IMR-90 (cell line): ENCODE measurements at regions not wholly inside any gene's neighbourhood (a gene's known extent, or its start where the extent isn't known, plus 50 kb on each side); places are given as distances from the start of the nearest gene placed in this dataset.

Experiments
- ATAC-seq: fragments of 200-7000 bp; cut with Tn5 transposase; 2 replicates; pipeline ENCODE4 v1.9.1; 2020; ENCODE audit warnings: low read depth, mild to moderate bottlenecking, moderate library complexity
- BruUV-seq: library from RNA; stranded (reverse); fragments of 400-500 nt; replicated peaks from 2 replicates; lab custom pipeline; 2021; lab: Mats Ljungman, UMichigan
- CTCF ChIA-PET: fragments of 300-600 bp; formaldehyde crosslinking; extraction: SDS; loops from one replicate; lab custom pipeline; 2021; ENCODE audit warnings: antibody characterized with exemption; lab: Yijun Ruan, JAX
- POLR2A ChIA-PET: fragments of 300-600 bp; sonication (Branson Sonifier 250); formaldehyde crosslinking; loops from one replicate; lab custom pipeline; 2022; ENCODE audit warnings: antibody characterized with exemption; ENCODE audit not compliant: unreplicated experiment; lab: Charles Lee
- DNase-seq: peaks from one replicate; pipeline ENCODE4 v3.0.0; 2013
- H2AFZ ChIP-seq: replicated peaks from 2 replicates; pipeline ENCODE3; 2013; ENCODE audit warnings: low read length, mild to moderate bottlenecking; ENCODE audit not compliant: poor library complexity
- H2AK5ac ChIP-seq: 2 replicates; pipeline ENCODE4 v1.6.1; 2013; ENCODE audit warnings: low read depth, low read length, inconsistent platforms
- H2AK9ac ChIP-seq: replicated peaks from 2 replicates; pipeline ENCODE3; 2013; ENCODE audit warnings: mild to moderate bottlenecking, low read depth, low read length, moderate library complexity; ENCODE audit not compliant: poor library complexity
- H2BK120ac ChIP-seq: 2 replicates; pipeline ENCODE4 v1.6.1; 2013; ENCODE audit warnings: low read depth, low read length, inconsistent platforms
- H2BK15ac ChIP-seq: 3 replicates; pipeline ENCODE4 v1.6.1; 2013; ENCODE audit warnings: low read depth, low read length, inconsistent platforms
- H2BK20ac ChIP-seq: 2 replicates; pipeline ENCODE4 v1.6.1; 2013; ENCODE audit warnings: low read depth, mild to moderate bottlenecking, inconsistent platforms, low read length, moderate library complexity
- H2BK5ac ChIP-seq: 2 replicates; pipeline ENCODE4 v1.6.1; 2013; ENCODE audit warnings: mild to moderate bottlenecking, low read depth, low read length, inconsistent platforms; ENCODE audit not compliant: poor library complexity, severe bottlenecking
- H3K14ac ChIP-seq: replicated peaks from 2 replicates; pipeline ENCODE4 v1.6.1; 2013; ENCODE audit warnings: low read depth, low read length, inconsistent platforms
- H3K18ac ChIP-seq: 2 replicates; pipeline ENCODE4 v1.6.1; 2013; ENCODE audit warnings: low read depth, low read length, control low read depth
- H3K23ac ChIP-seq: 2 replicates; pipeline ENCODE4 v1.6.1; 2013; ENCODE audit warnings: low read depth, low read length, inconsistent platforms
- H3K27ac ChIP-seq: 2 replicates; pipeline ENCODE4 v1.5.1; 2013; ENCODE audit warnings: mild to moderate bottlenecking, control low read depth, low read length; ENCODE audit not compliant: insufficient read depth
- H3K27me3 ChIP-seq: 2 replicates; pipeline ENCODE4 v1.6.1; 2013; ENCODE audit warnings: low read length; ENCODE audit not compliant: control insufficient read depth, insufficient read depth
- H3K36me3 ChIP-seq: 2 replicates; pipeline ENCODE4 v1.6.1; 2013; ENCODE audit warnings: low read length, mixed read lengths; ENCODE audit not compliant: control insufficient read depth, insufficient read depth
- H3K4ac ChIP-seq: 2 replicates; pipeline ENCODE4 v1.6.1; 2013; ENCODE audit warnings: low read depth, low read length, inconsistent platforms
- H3K4me1 ChIP-seq: 2 replicates; pipeline ENCODE4 v1.6.1; 2013; ENCODE audit warnings: low read length, mixed read lengths; ENCODE audit not compliant: control insufficient read depth, insufficient read depth
- H3K4me2 ChIP-seq: 2 replicates; pipeline ENCODE4 v1.6.1; 2013; ENCODE audit warnings: low read depth, mild to moderate bottlenecking, control low read depth, low read length, moderate library complexity
- H3K4me3 ChIP-seq: 2 replicates; pipeline ENCODE4 v1.5.1; 2013; ENCODE audit warnings: low read depth, mild to moderate bottlenecking, control low read depth, low read length, moderate library complexity; ENCODE audit not compliant: insufficient read depth
- H3K56ac ChIP-seq: 2 replicates; pipeline ENCODE4 v1.6.1; 2013; ENCODE audit warnings: low read length, inconsistent platforms; ENCODE audit not compliant: insufficient read depth; ENCODE audit errors: extremely low read depth
- H3K79me1 ChIP-seq, 2 experiments: 2 replicates each; pipeline ENCODE4 v1.6.1; 2013; ENCODE audit warnings: low read length in 2 of 2, inconsistent platforms in 1 of 2, low read depth in 1 of 2
- H3K9ac ChIP-seq: 2 replicates; pipeline ENCODE4 v1.6.1; 2013; ENCODE audit warnings: low read depth, low read length, control low read depth
- H3K9me1 ChIP-seq: 2 replicates; pipeline ENCODE4 v1.6.1; 2013; ENCODE audit warnings: low read length, inconsistent platforms; ENCODE audit not compliant: insufficient read depth
- H3K9me3 ChIP-seq: 2 replicates; pipeline ENCODE4 v1.6.1; 2013; ENCODE audit warnings: low read length; ENCODE audit not compliant: control insufficient read depth, insufficient read depth
- H4K20me1 ChIP-seq: 2 replicates; pipeline ENCODE4 v1.6.1; 2013; ENCODE audit warnings: low read length, inconsistent platforms; ENCODE audit not compliant: insufficient read depth
- H4K5ac ChIP-seq: 2 replicates; pipeline ENCODE4 v1.6.1; 2013; ENCODE audit warnings: mild to moderate bottlenecking, low read depth, low read length, control low read depth
- H4K8ac ChIP-seq, 2 experiments: 2 replicates each; pipeline ENCODE4 v1.6.1; 2013; ENCODE audit warnings: low read depth in 2 of 2, low read length in 2 of 2, control low read depth in 1 of 2, inconsistent platforms in 1 of 2
- H4K91ac ChIP-seq: 2 replicates; pipeline ENCODE4 v1.6.1; 2013; ENCODE audit warnings: low read depth, low read length, inconsistent platforms; ENCODE audit not compliant: insufficient read depth
- BHLHE40 ChIP-seq: fragments of 150-350 bp; IDR thresholded peaks from 2 replicates; pipeline ENCODE4 v1.6.1; 2016; ENCODE audit warnings: mild to moderate bottlenecking, low read depth, low read length
- CEBPB ChIP-seq: IDR thresholded peaks from 2 replicates; pipeline ENCODE4 v1.6.1; 2012; ENCODE audit warnings: low read depth, low read length, improper control_type of control experiment
- CHD1 ChIP-seq: IDR thresholded peaks from 2 replicates; pipeline ENCODE4 v1.6.1; 2012; ENCODE audit warnings: low read depth, low read length, improper control_type of control experiment
- FOS ChIP-seq: fragments of 150-350 bp; IDR thresholded peaks from 2 replicates; pipeline ENCODE4 v1.6.1; 2016; ENCODE audit warnings: low read depth, low read length
- MAFK ChIP-seq: IDR thresholded peaks from 2 replicates; pipeline ENCODE4 v1.6.1; 2012; ENCODE audit warnings: low read depth, low read length, improper control_type of control experiment
- MAZ ChIP-seq: IDR thresholded peaks from 2 replicates; pipeline ENCODE4 v1.6.1; 2012; ENCODE audit warnings: low read depth, mild to moderate bottlenecking, low read length, improper control_type of control experiment, moderate library complexity, borderline replicate concordance
- NFE2L2 ChIP-seq: fragments of 150-350 bp; IDR thresholded peaks from 2 replicates; pipeline ENCODE4 v1.6.1; 2016; ENCODE audit warnings: low read depth, mild to moderate bottlenecking, low read length
- POLR2A ChIP-seq: IDR thresholded peaks from 2 replicates; pipeline ENCODE4 v1.6.1; 2012; ENCODE audit warnings: mild to moderate bottlenecking, low read depth, low read length
- RFX5 ChIP-seq: IDR thresholded peaks from 2 replicates; pipeline ENCODE4 v1.8.0; 2012; ENCODE audit warnings: low read depth, mild to moderate bottlenecking, low read length, moderate library complexity
- WGBS, 2 experiments: methylation state at CpG; one replicate each; pipeline versions ENCODE4 v1.1.5 to v1.1.7; 2013; ENCODE audit warnings: missing lambda C conversion rate in 2 of 2; ENCODE audit not compliant: insufficient read length in 1 of 2; ENCODE audit errors: extremely low coverage in 2 of 2; 5-methylcytosine and 5-hydroxymethylcytosine counted together
- dilution Hi-C: fragments of 300-500 bp; cut with HindIII; formaldehyde crosslinking; loops from one replicate; pipeline ENCODE4 v1.14.3; 2018; ENCODE audit warnings: low sequenced_read_pairs; ENCODE audit not compliant: unreplicated experiment
- in situ Hi-C: fragments of 300-500 bp; cut with MboI; formaldehyde crosslinking; loops from 3 replicates; pipeline ENCODE4 v1.14.3; 2019; ENCODE audit warnings: low sequenced_read_pairs, inconsistent platforms, mixed read lengths
- intact Hi-C: fragments of 100-400 bp; cut with micrococcal nuclease; formaldehyde crosslinking; loops from 2 replicates; pipeline ENCODE4 v1.10.0; 2022
- TF ChIP-seq, protein P1 (sequence below): fragments of 150-350 bp; IDR thresholded peaks from 2 replicates; pipeline ENCODE4 v1.6.1; 2017; ENCODE audit warnings: mild to moderate bottlenecking, antibody characterized with exemption, low read length, low read depth
- TF ChIP-seq, protein P2 (sequence below): conservative IDR thresholded peaks from 2 replicates; pipeline ENCODE4 v1.5.1; 2012; ENCODE audit warnings: mild to moderate bottlenecking, low read depth, low read length, improper control_type of control experiment
- TF ChIP-seq, protein P3 (sequence below): fragments of 150-350 bp; IDR thresholded peaks from 2 replicates; pipeline ENCODE4 v1.6.1; 2016; ENCODE audit warnings: low read depth, mild to moderate bottlenecking, low read length, moderate library complexity, borderline replicate concordance

DNA sequence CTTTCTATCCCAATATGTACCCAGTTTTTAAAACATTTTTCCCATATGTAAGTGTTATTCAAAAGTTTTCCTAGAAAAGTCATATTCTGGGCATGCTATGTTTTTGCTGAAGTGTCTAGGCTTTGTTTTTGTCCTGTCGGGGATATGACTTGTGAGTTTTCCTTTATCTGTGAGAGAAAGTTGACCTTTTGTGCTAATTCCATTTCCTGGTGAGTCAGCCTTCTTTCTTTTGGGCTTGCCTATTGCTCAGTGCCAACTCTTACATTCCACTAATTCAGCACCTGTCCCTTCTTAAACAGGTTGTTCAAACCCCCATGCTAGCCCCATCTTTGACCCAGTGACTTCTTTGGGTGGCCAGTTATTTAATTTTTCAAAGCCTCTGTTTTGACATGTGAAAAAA is 146.2 kb downstream of the AHR start:
- Histone ChIP-seq H3K27me3 (no peaks in the 10 kb centered on the region), H3K9me3 (peaks cover 11% of the 10 kb centered on the region), H3K56ac (no peak overlapping the region), H4K5ac (no peak overlapping the region), H4K20me1 (no peaks in the 10 kb centered on the region), H3K23ac (no peak overlapping the region), H3K9ac (no peak overlapping the region), H2BK15ac (no peak overlapping the region), H3K79me1 (no peaks in the 10 kb centered on the region), H2AK9ac (no peak overlapping the region), H3K27ac (no peak overlapping the region), H4K91ac (no peak overlapping the region), H3K36me3 (no peaks in the 10 kb centered on the region; the same call in 1 of the 2 replicates), H3K18ac (no peak overlapping the region), H3K4ac (no peak overlapping the region), H3K4me3 (no peak overlapping the region), H2BK120ac (no peak overlapping the region), H2AFZ (no peak overlapping the region), H3K4me2 (no peak overlapping the region; the same call in 1 of the 2 replicates), H3K9me1 (no peaks in the 10 kb centered on the region), H2BK5ac (no peak overlapping the region), H3K14ac (no peak overlapping the region), H2AK5ac (no peak overlapping the region), H4K8ac (no peak overlapping the region), H3K4me1 (no peaks in the 10 kb centered on the region; the same call in 1 of the 2 replicates), H2BK20ac (no peak overlapping the region)
- intact Hi-C loops: no loop called here
- in situ Hi-C loops: no loop called here
- peak; percentile 34 for DNase-seq
- ATAC-seq: no peak
- CTCF ChIA-PET: no interaction called here
- dilution Hi-C loops: no loop called here
- no TSS peak for BruUV-seq
- TF ChIP-seq CEBPB (no peak), RFX5 (no peak), POLR2A (no peak), MAFK (no peak), CHD1 (no peak), MAZ (no peak), FOS (no peak), BHLHE40 (no peak), NFE2L2 (no peak)
- TF ChIP-seq, protein P1, sequence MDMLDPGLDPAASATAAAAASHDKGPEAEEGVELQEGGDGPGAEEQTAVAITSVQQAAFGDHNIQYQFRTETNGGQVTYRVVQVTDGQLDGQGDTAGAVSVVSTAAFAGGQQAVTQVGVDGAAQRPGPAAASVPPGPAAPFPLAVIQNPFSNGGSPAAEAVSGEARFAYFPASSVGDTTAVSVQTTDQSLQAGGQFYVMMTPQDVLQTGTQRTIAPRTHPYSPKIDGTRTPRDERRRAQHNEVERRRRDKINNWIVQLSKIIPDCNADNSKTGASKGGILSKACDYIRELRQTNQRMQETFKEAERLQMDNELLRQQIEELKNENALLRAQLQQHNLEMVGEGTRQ: no peak
- TF ChIP-seq, protein P2, sequence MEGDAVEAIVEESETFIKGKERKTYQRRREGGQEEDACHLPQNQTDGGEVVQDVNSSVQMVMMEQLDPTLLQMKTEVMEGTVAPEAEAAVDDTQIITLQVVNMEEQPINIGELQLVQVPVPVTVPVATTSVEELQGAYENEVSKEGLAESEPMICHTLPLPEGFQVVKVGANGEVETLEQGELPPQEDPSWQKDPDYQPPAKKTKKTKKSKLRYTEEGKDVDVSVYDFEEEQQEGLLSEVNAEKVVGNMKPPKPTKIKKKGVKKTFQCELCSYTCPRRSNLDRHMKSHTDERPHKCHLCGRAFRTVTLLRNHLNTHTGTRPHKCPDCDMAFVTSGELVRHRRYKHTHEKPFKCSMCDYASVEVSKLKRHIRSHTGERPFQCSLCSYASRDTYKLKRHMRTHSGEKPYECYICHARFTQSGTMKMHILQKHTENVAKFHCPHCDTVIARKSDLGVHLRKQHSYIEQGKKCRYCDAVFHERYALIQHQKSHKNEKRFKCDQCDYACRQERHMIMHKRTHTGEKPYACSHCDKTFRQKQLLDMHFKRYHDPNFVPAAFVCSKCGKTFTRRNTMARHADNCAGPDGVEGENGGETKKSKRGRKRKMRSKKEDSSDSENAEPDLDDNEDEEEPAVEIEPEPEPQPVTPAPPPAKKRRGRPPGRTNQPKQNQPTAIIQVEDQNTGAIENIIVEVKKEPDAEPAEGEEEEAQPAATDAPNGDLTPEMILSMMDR: no peak
- TF ChIP-seq, protein P3, sequence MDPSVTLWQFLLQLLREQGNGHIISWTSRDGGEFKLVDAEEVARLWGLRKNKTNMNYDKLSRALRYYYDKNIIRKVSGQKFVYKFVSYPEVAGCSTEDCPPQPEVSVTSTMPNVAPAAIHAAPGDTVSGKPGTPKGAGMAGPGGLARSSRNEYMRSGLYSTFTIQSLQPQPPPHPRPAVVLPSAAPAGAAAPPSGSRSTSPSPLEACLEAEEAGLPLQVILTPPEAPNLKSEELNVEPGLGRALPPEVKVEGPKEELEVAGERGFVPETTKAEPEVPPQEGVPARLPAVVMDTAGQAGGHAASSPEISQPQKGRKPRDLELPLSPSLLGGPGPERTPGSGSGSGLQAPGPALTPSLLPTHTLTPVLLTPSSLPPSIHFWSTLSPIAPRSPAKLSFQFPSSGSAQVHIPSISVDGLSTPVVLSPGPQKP: no peak
- WGBS, 2 experiments: no CpG with 5 or more reads among the region's 1 CpG
- POLR2A ChIA-PET: no interaction called here
